Panc1 (cell line): ENCODE measurements at regions not wholly inside any gene's neighbourhood (a gene's known extent, or its start where the extent isn't known, plus 50 kb on each side); places are given as distances from the start of the nearest gene placed in this dataset.

Experiments
- POLR2AphosphoS5 ChIP-seq: IDR thresholded peaks from 2 replicates; pipeline ENCODE4 v1.6.1; 2012; ENCODE audit warnings: mild to moderate bottlenecking, low read depth, low read length, moderate library complexity
- TF ChIP-seq, protein P1 (sequence below): fragments of 450-650 bp; IDR thresholded peaks from 2 replicates; pipeline ENCODE4 v1.5.1; 2017; ENCODE audit warnings: mild to moderate bottlenecking

DNA sequence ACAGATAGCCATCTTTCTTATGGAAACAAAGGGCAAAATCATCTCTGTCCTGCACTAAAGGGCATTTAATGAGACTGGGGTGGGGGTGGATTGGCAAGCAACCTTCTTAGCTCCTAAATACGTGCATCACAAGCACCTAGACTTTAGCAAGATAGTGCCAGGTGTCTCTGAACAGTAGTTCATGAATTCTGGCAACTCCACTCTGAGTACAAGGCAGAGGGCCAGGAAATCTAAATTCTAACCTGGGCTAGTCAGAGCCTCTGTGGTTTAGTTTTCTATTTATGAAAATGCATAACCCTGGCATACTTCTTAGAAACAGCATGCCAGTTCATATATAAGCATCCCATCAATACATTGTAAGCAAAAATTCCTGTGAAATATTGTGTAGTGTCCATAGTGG is 788.5 kb downstream of the MCTP2 start:
- TF ChIP-seq, protein P1, sequence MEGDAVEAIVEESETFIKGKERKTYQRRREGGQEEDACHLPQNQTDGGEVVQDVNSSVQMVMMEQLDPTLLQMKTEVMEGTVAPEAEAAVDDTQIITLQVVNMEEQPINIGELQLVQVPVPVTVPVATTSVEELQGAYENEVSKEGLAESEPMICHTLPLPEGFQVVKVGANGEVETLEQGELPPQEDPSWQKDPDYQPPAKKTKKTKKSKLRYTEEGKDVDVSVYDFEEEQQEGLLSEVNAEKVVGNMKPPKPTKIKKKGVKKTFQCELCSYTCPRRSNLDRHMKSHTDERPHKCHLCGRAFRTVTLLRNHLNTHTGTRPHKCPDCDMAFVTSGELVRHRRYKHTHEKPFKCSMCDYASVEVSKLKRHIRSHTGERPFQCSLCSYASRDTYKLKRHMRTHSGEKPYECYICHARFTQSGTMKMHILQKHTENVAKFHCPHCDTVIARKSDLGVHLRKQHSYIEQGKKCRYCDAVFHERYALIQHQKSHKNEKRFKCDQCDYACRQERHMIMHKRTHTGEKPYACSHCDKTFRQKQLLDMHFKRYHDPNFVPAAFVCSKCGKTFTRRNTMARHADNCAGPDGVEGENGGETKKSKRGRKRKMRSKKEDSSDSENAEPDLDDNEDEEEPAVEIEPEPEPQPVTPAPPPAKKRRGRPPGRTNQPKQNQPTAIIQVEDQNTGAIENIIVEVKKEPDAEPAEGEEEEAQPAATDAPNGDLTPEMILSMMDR, result no peak
- TF ChIP-seq POLR2AphosphoS5, result no peak
